Astrocyte of the cerebellum (primary cell): ENCODE measurements at regions not wholly inside any gene's neighbourhood (a gene's known extent, or its start where the extent isn't known, plus 50 kb on each side); places are given as distances from the start of the nearest gene placed in this dataset.

Source experiments
- DNase-seq: peaks from one replicate; pipeline ENCODE4 v3.0.0-alpha.2; 2011; ENCODE audit warnings: low read depth
- H3K4me3 ChIP-seq: 2 replicates; pipeline ENCODE4 v1.5.1; 2011; ENCODE audit warnings: mild to moderate bottlenecking, low read depth, low read length, moderate library complexity
- CTCF ChIP-seq: IDR thresholded peaks from 2 replicates; pipeline ENCODE4 v1.5.1; 2012; ENCODE audit warnings: low read length, low read depth, moderate library complexity, mild to moderate bottlenecking; ENCODE audit errors: missing control alignments
- in situ Hi-C: cut with HindIII; loops from 2 replicates; pipeline ENCODE4 v1.10.0; 2017; ENCODE audit warnings: low sequenced_read_pairs

DNA sequence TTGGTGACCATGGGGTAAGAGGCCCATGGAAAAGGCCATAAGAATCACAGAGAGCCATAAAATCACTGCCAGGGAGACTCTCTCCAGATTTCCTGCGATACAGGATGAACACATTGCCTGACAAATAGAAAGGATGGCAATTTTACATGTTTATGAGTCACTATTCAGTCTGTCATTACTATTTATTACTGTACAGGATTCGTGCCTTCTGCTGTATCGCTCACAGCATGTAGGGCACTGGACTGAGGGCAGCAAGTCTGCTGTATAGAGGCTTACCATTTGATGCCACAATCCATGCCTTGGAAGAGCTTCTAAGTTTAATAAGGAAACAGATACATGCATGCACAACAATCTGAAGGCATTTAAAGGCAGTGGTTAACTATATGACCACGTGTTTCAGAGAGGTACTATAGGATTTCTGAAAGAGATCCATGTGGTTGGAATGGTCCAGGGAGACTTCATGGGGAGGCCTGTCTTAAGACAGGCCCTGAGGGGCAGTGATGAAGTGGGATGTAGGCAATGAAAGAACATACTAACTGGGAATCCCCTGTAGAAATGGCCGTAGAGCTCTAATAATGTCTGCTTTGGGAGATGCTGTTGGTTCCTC is 702.4 kb upstream of the RAB6C start:
- TF ChIP-seq CTCF: no peak
- no peak for DNase-seq
- in situ Hi-C loops: no loop called here
- H3K4me3 ChIP-seq: no peak overlapping the region

DNA sequence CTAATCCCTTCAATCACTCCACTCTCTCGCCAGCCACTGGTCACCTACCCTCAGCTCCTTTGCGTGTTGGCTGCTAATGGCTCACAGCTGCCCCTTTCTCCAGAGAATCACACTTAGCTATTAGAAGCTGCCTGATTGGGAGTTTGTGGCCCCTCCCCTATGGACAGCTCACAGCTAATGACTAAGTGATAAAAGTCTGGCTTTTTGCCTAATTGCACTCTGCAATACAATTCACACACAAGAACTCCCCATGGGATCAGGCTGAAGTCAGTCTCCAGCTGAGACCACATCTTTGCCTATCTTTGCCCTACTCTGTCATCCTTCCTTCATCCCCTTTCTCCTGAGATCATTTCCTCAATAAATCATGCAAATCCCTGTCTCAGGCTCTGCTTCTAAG is 701.9 kb upstream of the RAB6C start:
- no peak for TF ChIP-seq CTCF
- no peak overlapping the region for H3K4me3 ChIP-seq
- DNase-seq: no peak

DNA sequence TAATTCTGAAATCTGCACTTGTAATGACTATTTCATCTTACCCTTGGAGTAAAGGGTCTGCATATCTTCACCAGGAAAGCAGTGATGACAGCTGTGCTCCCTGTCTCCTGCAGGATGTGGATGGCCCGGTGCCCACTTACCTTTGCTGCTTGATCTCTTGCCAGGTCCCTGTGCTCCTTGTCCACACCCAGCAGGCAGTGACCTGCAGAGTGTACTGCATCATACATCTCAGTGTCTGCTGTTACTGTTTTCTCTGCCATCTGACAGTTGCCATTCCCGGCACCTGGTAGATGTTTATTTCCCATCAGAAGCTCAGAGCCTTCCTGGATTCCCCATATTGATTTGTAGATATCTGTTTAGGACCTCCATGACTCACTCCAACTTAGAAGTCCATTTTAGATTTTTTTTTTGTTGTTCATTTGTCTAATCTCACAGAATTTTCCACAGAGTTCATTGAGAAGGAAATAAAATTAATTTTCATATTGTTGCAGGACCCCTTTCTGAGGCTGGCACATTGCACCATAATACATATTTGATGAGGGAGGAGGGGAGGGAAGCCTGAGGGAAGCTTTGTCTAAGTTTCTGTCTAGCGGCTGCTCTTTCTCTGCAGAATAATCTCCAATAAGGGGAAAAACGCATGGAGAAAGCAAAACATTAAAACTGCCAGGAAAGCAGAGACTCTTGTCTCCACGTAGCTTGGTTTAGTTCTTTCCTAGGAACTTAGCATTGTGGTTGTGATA is 697.5 kb upstream of the RAB6C start:
- in situ Hi-C loops: no loop called here
- no peak overlapping the region for H3K4me3 ChIP-seq
- DNase-seq: no peak
- TF ChIP-seq CTCF: no peak

More for the DNA sequence above, 701.9 kb upstream of the RAB6C start:
- in situ Hi-C loops: no loop called here

- TF ChIP-seq CTCF: no peak
These were observed 694.5 kb upstream of the RAB6C start for GRCh38 chr2:129285012-129285411.

DNA sequence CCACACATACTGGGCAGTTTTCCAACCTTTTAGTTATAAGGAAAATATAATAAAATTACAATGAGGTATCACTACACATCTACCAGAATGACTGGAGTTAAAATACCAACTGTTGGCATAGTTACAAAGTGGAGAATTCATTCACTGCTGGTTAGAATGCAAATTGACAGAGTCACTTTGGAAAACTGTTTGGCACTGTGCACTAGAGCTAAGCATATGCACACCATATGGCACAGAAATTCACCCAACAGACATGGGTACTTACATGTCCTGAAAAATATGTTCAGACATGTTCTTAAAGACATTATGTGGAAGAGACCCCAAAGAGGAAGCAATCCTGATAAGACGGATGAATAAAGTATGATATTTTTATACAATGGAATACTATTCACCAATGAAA is 686.1 kb upstream of the RAB6C start:
- in situ Hi-C loops: no loop called here

More at GRCh38 chr2:129285012-129285411, 694.5 kb upstream of the RAB6C start:
- no peak for DNase-seq
- in situ Hi-C loops: no loop called here
- no peak overlapping the region for H3K4me3 ChIP-seq

DNA sequence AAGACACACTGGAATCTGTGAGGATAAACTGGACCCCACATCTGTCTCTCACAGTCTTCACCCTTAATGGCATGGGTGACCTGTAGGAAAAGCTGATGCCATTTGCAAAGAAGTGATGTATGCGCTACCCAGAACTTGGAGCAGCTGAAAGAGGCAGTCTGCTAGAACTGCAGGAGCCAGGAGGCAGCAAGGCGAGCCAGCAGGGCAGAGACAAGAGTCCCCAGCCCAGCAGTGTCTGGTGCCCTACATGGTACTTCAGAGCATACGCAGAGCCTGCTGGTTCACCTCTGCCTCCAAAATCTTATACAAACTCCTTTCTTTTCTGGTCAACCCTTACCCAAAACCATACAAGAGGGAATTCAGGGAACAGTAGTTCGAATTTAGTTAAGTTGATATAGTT is 683.1 kb upstream of the RAB6C start:
- TF ChIP-seq CTCF: no peak
- no peak for DNase-seq
- in situ Hi-C loops: no loop called here
- no peak overlapping the region for H3K4me3 ChIP-seq

More for the DNA sequence above, 686.1 kb upstream of the RAB6C start:
- TF ChIP-seq CTCF: no peak
- no peak overlapping the region for H3K4me3 ChIP-seq
- DNase-seq: no peak
